IMR-90 (cell line): ENCODE measurements at regions not wholly inside any gene's neighbourhood (a gene's known extent, or its start where the extent isn't known, plus 50 kb on each side); places are given as distances from the start of the nearest gene placed in this dataset.

ENCODE experiments used
- ATAC-seq: fragments of 200-7000 bp; cut with Tn5 transposase; 2 replicates; pipeline ENCODE4 v1.9.1; 2020; ENCODE audit warnings: low read depth, mild to moderate bottlenecking, moderate library complexity
- BruUV-seq: library from RNA; stranded (reverse); fragments of 400-500 nt; replicated peaks from 2 replicates; lab custom pipeline; 2021; lab: Mats Ljungman, UMichigan
- CTCF ChIA-PET: fragments of 300-600 bp; formaldehyde crosslinking; extraction: SDS; loops from one replicate; lab custom pipeline; 2021; ENCODE audit warnings: antibody characterized with exemption; lab: Yijun Ruan, JAX
- POLR2A ChIA-PET: fragments of 300-600 bp; sonication (Branson Sonifier 250); formaldehyde crosslinking; loops from one replicate; lab custom pipeline; 2022; ENCODE audit warnings: antibody characterized with exemption; ENCODE audit not compliant: unreplicated experiment; lab: Charles Lee
- DNase-seq: peaks from one replicate; pipeline ENCODE4 v3.0.0; 2013
- H2AFZ ChIP-seq: replicated peaks from 2 replicates; pipeline ENCODE3; 2013; ENCODE audit warnings: low read length, mild to moderate bottlenecking; ENCODE audit not compliant: poor library complexity
- H2AK5ac ChIP-seq: 2 replicates; pipeline ENCODE4 v1.6.1; 2013; ENCODE audit warnings: low read depth, low read length, inconsistent platforms
- H2AK9ac ChIP-seq: replicated peaks from 2 replicates; pipeline ENCODE3; 2013; ENCODE audit warnings: mild to moderate bottlenecking, low read depth, low read length, moderate library complexity; ENCODE audit not compliant: poor library complexity
- H2BK120ac ChIP-seq: 2 replicates; pipeline ENCODE4 v1.6.1; 2013; ENCODE audit warnings: low read depth, low read length, inconsistent platforms
- H2BK15ac ChIP-seq: 3 replicates; pipeline ENCODE4 v1.6.1; 2013; ENCODE audit warnings: low read depth, low read length, inconsistent platforms
- H2BK20ac ChIP-seq: 2 replicates; pipeline ENCODE4 v1.6.1; 2013; ENCODE audit warnings: low read depth, mild to moderate bottlenecking, inconsistent platforms, low read length, moderate library complexity
- H2BK5ac ChIP-seq: 2 replicates; pipeline ENCODE4 v1.6.1; 2013; ENCODE audit warnings: mild to moderate bottlenecking, low read depth, low read length, inconsistent platforms; ENCODE audit not compliant: poor library complexity, severe bottlenecking
- H3K14ac ChIP-seq: replicated peaks from 2 replicates; pipeline ENCODE4 v1.6.1; 2013; ENCODE audit warnings: low read depth, low read length, inconsistent platforms
- H3K18ac ChIP-seq: 2 replicates; pipeline ENCODE4 v1.6.1; 2013; ENCODE audit warnings: low read depth, low read length, control low read depth
- H3K23ac ChIP-seq: 2 replicates; pipeline ENCODE4 v1.6.1; 2013; ENCODE audit warnings: low read depth, low read length, inconsistent platforms
- H3K27ac ChIP-seq: 2 replicates; pipeline ENCODE4 v1.5.1; 2013; ENCODE audit warnings: mild to moderate bottlenecking, control low read depth, low read length; ENCODE audit not compliant: insufficient read depth
- H3K27me3 ChIP-seq: 2 replicates; pipeline ENCODE4 v1.6.1; 2013; ENCODE audit warnings: low read length; ENCODE audit not compliant: control insufficient read depth, insufficient read depth
- H3K36me3 ChIP-seq: 2 replicates; pipeline ENCODE4 v1.6.1; 2013; ENCODE audit warnings: low read length, mixed read lengths; ENCODE audit not compliant: control insufficient read depth, insufficient read depth
- H3K4ac ChIP-seq: 2 replicates; pipeline ENCODE4 v1.6.1; 2013; ENCODE audit warnings: low read depth, low read length, inconsistent platforms
- H3K4me1 ChIP-seq: 2 replicates; pipeline ENCODE4 v1.6.1; 2013; ENCODE audit warnings: low read length, mixed read lengths; ENCODE audit not compliant: control insufficient read depth, insufficient read depth
- H3K4me2 ChIP-seq: 2 replicates; pipeline ENCODE4 v1.6.1; 2013; ENCODE audit warnings: low read depth, mild to moderate bottlenecking, control low read depth, low read length, moderate library complexity
- H3K4me3 ChIP-seq: 2 replicates; pipeline ENCODE4 v1.5.1; 2013; ENCODE audit warnings: low read depth, mild to moderate bottlenecking, control low read depth, low read length, moderate library complexity; ENCODE audit not compliant: insufficient read depth
- H3K56ac ChIP-seq: 2 replicates; pipeline ENCODE4 v1.6.1; 2013; ENCODE audit warnings: low read length, inconsistent platforms; ENCODE audit not compliant: insufficient read depth; ENCODE audit errors: extremely low read depth
- H3K79me1 ChIP-seq, 2 experiments: 2 replicates each; pipeline ENCODE4 v1.6.1; 2013; ENCODE audit warnings: low read length in 2 of 2, inconsistent platforms in 1 of 2, low read depth in 1 of 2
- H3K9ac ChIP-seq: 2 replicates; pipeline ENCODE4 v1.6.1; 2013; ENCODE audit warnings: low read depth, low read length, control low read depth
- H3K9me1 ChIP-seq: 2 replicates; pipeline ENCODE4 v1.6.1; 2013; ENCODE audit warnings: low read length, inconsistent platforms; ENCODE audit not compliant: insufficient read depth
- H3K9me3 ChIP-seq: 2 replicates; pipeline ENCODE4 v1.6.1; 2013; ENCODE audit warnings: low read length; ENCODE audit not compliant: control insufficient read depth, insufficient read depth
- H4K20me1 ChIP-seq: 2 replicates; pipeline ENCODE4 v1.6.1; 2013; ENCODE audit warnings: low read length, inconsistent platforms; ENCODE audit not compliant: insufficient read depth
- H4K5ac ChIP-seq: 2 replicates; pipeline ENCODE4 v1.6.1; 2013; ENCODE audit warnings: mild to moderate bottlenecking, low read depth, low read length, control low read depth
- H4K8ac ChIP-seq, 2 experiments: 2 replicates each; pipeline ENCODE4 v1.6.1; 2013; ENCODE audit warnings: low read depth in 2 of 2, low read length in 2 of 2, control low read depth in 1 of 2, inconsistent platforms in 1 of 2
- H4K91ac ChIP-seq: 2 replicates; pipeline ENCODE4 v1.6.1; 2013; ENCODE audit warnings: low read depth, low read length, inconsistent platforms; ENCODE audit not compliant: insufficient read depth
- CEBPB ChIP-seq: IDR thresholded peaks from 2 replicates; pipeline ENCODE4 v1.6.1; 2012; ENCODE audit warnings: low read depth, low read length, improper control_type of control experiment
- MAZ ChIP-seq: IDR thresholded peaks from 2 replicates; pipeline ENCODE4 v1.6.1; 2012; ENCODE audit warnings: low read depth, mild to moderate bottlenecking, low read length, improper control_type of control experiment, moderate library complexity, borderline replicate concordance
- WGBS, 2 experiments: methylation state at CpG; one replicate each; pipeline versions ENCODE4 v1.1.5 to v1.1.7; 2013; ENCODE audit warnings: missing lambda C conversion rate in 2 of 2; ENCODE audit not compliant: insufficient read length in 1 of 2; ENCODE audit errors: extremely low coverage in 2 of 2; 5-methylcytosine and 5-hydroxymethylcytosine counted together
- dilution Hi-C: fragments of 300-500 bp; cut with HindIII; formaldehyde crosslinking; loops from one replicate; pipeline ENCODE4 v1.14.3; 2018; ENCODE audit warnings: low sequenced_read_pairs; ENCODE audit not compliant: unreplicated experiment
- in situ Hi-C: fragments of 300-500 bp; cut with MboI; formaldehyde crosslinking; loops from 3 replicates; pipeline ENCODE4 v1.14.3; 2019; ENCODE audit warnings: low sequenced_read_pairs, inconsistent platforms, mixed read lengths
- intact Hi-C: fragments of 100-400 bp; cut with micrococcal nuclease; formaldehyde crosslinking; loops from 2 replicates; pipeline ENCODE4 v1.10.0; 2022
- TF ChIP-seq, protein P1 (sequence below): fragments of 150-350 bp; IDR thresholded peaks from 2 replicates; pipeline ENCODE4 v1.6.1; 2016; ENCODE audit warnings: low read depth, mild to moderate bottlenecking, low read length, moderate library complexity, borderline replicate concordance
- TF ChIP-seq, protein P2 (sequence below): fragments of 150-350 bp; IDR thresholded peaks from 2 replicates; pipeline ENCODE4 v1.6.1; 2017; ENCODE audit warnings: mild to moderate bottlenecking, antibody characterized with exemption, low read length, low read depth

DNA sequence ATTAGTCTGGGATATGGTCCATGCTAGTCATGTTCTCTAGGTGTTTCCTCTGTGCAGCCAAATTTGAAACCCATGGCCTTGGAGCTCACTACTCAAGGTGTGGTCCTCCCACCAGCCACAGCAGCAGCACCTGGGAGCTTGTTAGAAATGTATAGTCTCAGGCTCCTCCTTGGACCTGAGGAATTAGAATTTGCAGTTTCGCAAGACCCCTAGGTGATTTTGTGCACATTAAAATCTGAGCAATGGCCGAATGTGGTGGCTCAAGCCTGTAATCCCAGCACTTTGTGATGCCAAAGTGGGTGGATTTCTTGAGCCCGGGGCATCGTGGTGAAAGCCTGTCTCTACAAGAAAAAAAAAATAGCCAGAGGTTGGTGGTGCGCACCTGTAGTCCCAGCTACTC, 72.3 kb upstream of the NEK6 start:
- H2BK5ac ChIP-seq = no peak overlapping the region
- H3K36me3 ChIP-seq = no peaks in the 10 kb centered on the region

More for the DNA sequence above, 72.3 kb upstream of the NEK6 start:
- intact Hi-C loops = no loop called here
- Histone ChIP-seq H2BK20ac (no peak overlapping the region), H2AK9ac (no peak overlapping the region), H3K9me3 (peaks cover 5% of the 10 kb centered on the region), H4K8ac (no peak overlapping the region), H2BK120ac (no peak overlapping the region), H2AFZ (no peak overlapping the region), H3K18ac (no peak overlapping the region), H3K27ac (no peak overlapping the region), H3K4me1 (no peaks in the 10 kb centered on the region), H3K56ac (no peak overlapping the region), H3K4me2 (no peak overlapping the region), H2AK5ac (no peak overlapping the region), H3K79me1 (no peaks in the 10 kb centered on the region), H3K14ac (no peak overlapping the region), H4K91ac (no peak overlapping the region), H3K4me3 (no peak overlapping the region), H3K9me1 (no peaks in the 10 kb centered on the region), H3K23ac (no peak overlapping the region), H3K9ac (no peak overlapping the region), H2BK15ac (no peak overlapping the region), H4K20me1 (no peaks in the 10 kb centered on the region), H3K27me3 (peaks cover 55% of the 10 kb centered on the region), H4K5ac (no peak overlapping the region), H3K4ac (no peak overlapping the region)
- TF ChIP-seq, protein P1, sequence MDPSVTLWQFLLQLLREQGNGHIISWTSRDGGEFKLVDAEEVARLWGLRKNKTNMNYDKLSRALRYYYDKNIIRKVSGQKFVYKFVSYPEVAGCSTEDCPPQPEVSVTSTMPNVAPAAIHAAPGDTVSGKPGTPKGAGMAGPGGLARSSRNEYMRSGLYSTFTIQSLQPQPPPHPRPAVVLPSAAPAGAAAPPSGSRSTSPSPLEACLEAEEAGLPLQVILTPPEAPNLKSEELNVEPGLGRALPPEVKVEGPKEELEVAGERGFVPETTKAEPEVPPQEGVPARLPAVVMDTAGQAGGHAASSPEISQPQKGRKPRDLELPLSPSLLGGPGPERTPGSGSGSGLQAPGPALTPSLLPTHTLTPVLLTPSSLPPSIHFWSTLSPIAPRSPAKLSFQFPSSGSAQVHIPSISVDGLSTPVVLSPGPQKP = no peak
- TF ChIP-seq, protein P2, sequence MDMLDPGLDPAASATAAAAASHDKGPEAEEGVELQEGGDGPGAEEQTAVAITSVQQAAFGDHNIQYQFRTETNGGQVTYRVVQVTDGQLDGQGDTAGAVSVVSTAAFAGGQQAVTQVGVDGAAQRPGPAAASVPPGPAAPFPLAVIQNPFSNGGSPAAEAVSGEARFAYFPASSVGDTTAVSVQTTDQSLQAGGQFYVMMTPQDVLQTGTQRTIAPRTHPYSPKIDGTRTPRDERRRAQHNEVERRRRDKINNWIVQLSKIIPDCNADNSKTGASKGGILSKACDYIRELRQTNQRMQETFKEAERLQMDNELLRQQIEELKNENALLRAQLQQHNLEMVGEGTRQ = no peak
- TF ChIP-seq CEBPB = peak; percentile 27; the same call in 1 of the 2 replicates
- TF ChIP-seq MAZ = no peak
- BruUV-seq = no TSS peak
- WGBS, 2 experiments = 60% methylated on average over 1 of the region's 5 CpGs; no CpG with 5 or more reads in 1 of the 2 experiments
- no peak for ATAC-seq
- POLR2A ChIA-PET = no interaction called here
- in situ Hi-C loops = no loop called here
- dilution Hi-C loops = no loop called here
- no peak for DNase-seq
- CTCF ChIA-PET = interaction anchor here (0.6 kb wide), 1 partner anchor 189 kb away, joined by 4 read pairs; no protein-coding TSS in a partner anchor
